Chondrocyte (in vitro differentiated cells): ENCODE measurements at regions not wholly inside any gene's neighbourhood (a gene's known extent, or its start where the extent isn't known, plus 50 kb on each side); places are given as distances from the start of the nearest gene placed in this dataset.
"Not testable (repeated sequence)": the region's sequence is repeated elsewhere in the genome, so short reads cannot be mapped to it uniquely, and the experiment has no call there.

Source experiments
- DNase-seq: peaks from one replicate; pipeline ENCODE4 v3.0.0; 2021; ENCODE audit warnings: mixed read lengths, low spot score
- H3K27ac Mint-ChIP-seq: one replicate; pipeline ENCODE4 v1.8.0; 2021; ENCODE audit warnings: mild to moderate bottlenecking, moderate library complexity, mixed read lengths; ENCODE audit not compliant: unreplicated experiment
- H3K27me3 Mint-ChIP-seq: 2 replicates; pipeline ENCODE4 v1.8.0; 2021; ENCODE audit warnings: low read depth, mixed read lengths
- H3K36me3 Mint-ChIP-seq: 2 replicates; pipeline ENCODE4 v1.8.0; 2021; ENCODE audit warnings: low read depth, mixed read lengths
- H3K4me1 Mint-ChIP-seq: 2 replicates; pipeline ENCODE4 v1.8.0; 2021; ENCODE audit warnings: low read depth, mild to moderate bottlenecking, mixed read lengths
- H3K4me3 Mint-ChIP-seq: one replicate; pipeline ENCODE4 v1.8.0; 2021; ENCODE audit warnings: mild to moderate bottlenecking, moderate library complexity, mixed read lengths; ENCODE audit not compliant: unreplicated experiment
- H3K9me3 Mint-ChIP-seq: 2 replicates; pipeline ENCODE4 v1.8.0; 2021; ENCODE audit warnings: low read depth, mixed read lengths
- CTCF ChIP-seq: fragments of 200-600 bp; sonication (generic); IDR thresholded peaks from 2 replicates; pipeline ENCODE4 v1.5.0; 2021; ENCODE audit warnings: antibody characterized with exemption, mild to moderate bottlenecking, moderate library complexity

- H3K27ac Mint-ChIP-seq, result no peak overlapping the region
- no peaks in the 10 kb centered on the region for H3K36me3 Mint-ChIP-seq
- H3K27me3 Mint-ChIP-seq, result no peaks in the 10 kb centered on the region
- H3K9me3 Mint-ChIP-seq, result peaks cover 45% of the 10 kb centered on the region
- no peak for TF ChIP-seq CTCF
- H3K4me1 Mint-ChIP-seq, result no peaks in the 10 kb centered on the region
- H3K4me3 Mint-ChIP-seq, result no peak overlapping the region
- DNase-seq, result no peak
Measured at GRCh38 chr12:126286203-126286602, 1221.0 kb downstream of the AACS start.

GRCh38 chr12:126290456-126290855, 1225.2 kb downstream of the AACS start:
- H3K27ac Mint-ChIP-seq, result no peak overlapping the region
- TF ChIP-seq CTCF, result no peak
- no peak overlapping the region for H3K4me3 Mint-ChIP-seq
- peaks cover 54% of the 10 kb centered on the region for H3K9me3 Mint-ChIP-seq
- DNase-seq, result no peak
- H3K27me3 Mint-ChIP-seq, result no peaks in the 10 kb centered on the region
- H3K36me3 Mint-ChIP-seq, result no peaks in the 10 kb centered on the region
- H3K4me1 Mint-ChIP-seq, result no peaks in the 10 kb centered on the region

GRCh38 chr12:126291987-126292386, 1226.8 kb downstream of the AACS start:
- H3K27me3 Mint-ChIP-seq, H3K4me1 Mint-ChIP-seq, H3K4me3 Mint-ChIP-seq, H3K27ac Mint-ChIP-seq, DNase-seq, H3K36me3 Mint-ChIP-seq: not testable (repeated sequence)
- peaks cover 52% of the 10 kb centered on the region for H3K9me3 Mint-ChIP-seq

- H3K9me3 Mint-ChIP-seq, result peaks cover 52% of the 10 kb centered on the region
- no peak overlapping the region for H3K4me3 Mint-ChIP-seq
- H3K27ac Mint-ChIP-seq, result no peak overlapping the region
- no peak for TF ChIP-seq CTCF
- DNase-seq, result no peak
- no peaks in the 10 kb centered on the region for H3K27me3 Mint-ChIP-seq
- no peaks in the 10 kb centered on the region for H3K4me1 Mint-ChIP-seq
- no peaks in the 10 kb centered on the region for H3K36me3 Mint-ChIP-seq
Measured at GRCh38 chr12:126295652-126296051, 1230.4 kb downstream of the AACS start.

- H3K27ac Mint-ChIP-seq, result no peak overlapping the region
- H3K27me3 Mint-ChIP-seq, result no peaks in the 10 kb centered on the region
- H3K9me3 Mint-ChIP-seq, result peaks cover 50% of the 10 kb centered on the region
- no peak for DNase-seq
- no peaks in the 10 kb centered on the region for H3K36me3 Mint-ChIP-seq
- no peak for TF ChIP-seq CTCF
- H3K4me3 Mint-ChIP-seq, result no peak overlapping the region
- no peaks in the 10 kb centered on the region for H3K4me1 Mint-ChIP-seq
Measured at GRCh38 chr12:126309278-126309677, 1244.0 kb downstream of the AACS start.

GRCh38 chr12:126312457-126312856, 1247.2 kb downstream of the AACS start:
- H3K27me3 Mint-ChIP-seq, result no peaks in the 10 kb centered on the region
- peaks cover 41% of the 10 kb centered on the region for H3K9me3 Mint-ChIP-seq
- TF ChIP-seq CTCF, result no peak
- no peaks in the 10 kb centered on the region for H3K36me3 Mint-ChIP-seq
- no peaks in the 10 kb centered on the region for H3K4me1 Mint-ChIP-seq
- DNase-seq, result no peak
- no peak overlapping the region for H3K27ac Mint-ChIP-seq
- no peak overlapping the region for H3K4me3 Mint-ChIP-seq
